Liver (tissue), 7 donors: ENCODE measurements at regions not wholly inside any gene's neighbourhood (a gene's known extent, or its start where the extent isn't known, plus 50 kb on each side); places are given as distances from the start of the nearest gene placed in this dataset.

Experiments used
- DNase-seq: peaks from one replicate; pipeline ENCODE4 v3.0.0-alpha.2; 2017; ENCODE audit warnings: low spot score
- H3K27ac ChIP-seq, 2 donors: one replicate each; pipeline ENCODE4 v1.7.0; 2013; ENCODE audit warnings: inconsistent platforms in 2 of 2, low read length in 2 of 2, control low read depth in 1 of 2, low read depth in 1 of 2, mild to moderate bottlenecking in 1 of 2
- H3K27me3 ChIP-seq, 4 donors: one replicate each; pipeline versions ENCODE4 v1.6.1 to v1.7.0; 2013; ENCODE audit warnings: low read length in 3 of 4, inconsistent platforms in 1 of 4, mild to moderate bottlenecking in 1 of 4, moderate library complexity in 1 of 4; ENCODE audit not compliant: control insufficient read depth in 4 of 4, insufficient read depth in 4 of 4
- H3K36me3 ChIP-seq, 4 donors: one replicate each; pipeline versions ENCODE4 v1.6.1 to v1.7.0; 2013; ENCODE audit warnings: low read length in 3 of 4, mild to moderate bottlenecking in 3 of 4, low read depth in 1 of 4, moderate library complexity in 1 of 4; ENCODE audit not compliant: control insufficient read depth in 4 of 4, insufficient read depth in 3 of 4
- H3K4me1 ChIP-seq, 4 donors: one replicate each; pipeline versions ENCODE4 v1.6.1 to v1.7.0; 2013; ENCODE audit warnings: low read length in 3 of 4, mild to moderate bottlenecking in 3 of 4, moderate library complexity in 1 of 4; ENCODE audit not compliant: control insufficient read depth in 4 of 4, insufficient read depth in 4 of 4
- H3K4me3 ChIP-seq, 3 donors: one replicate each; pipeline versions ENCODE4 v1.6.1 to v1.7.0; 2013; ENCODE audit warnings: low read length in 3 of 3, control low read depth in 1 of 3, low read depth in 1 of 3, mild to moderate bottlenecking in 1 of 3
- H3K9ac ChIP-seq, 2 donors: one replicate each; pipeline ENCODE4 v1.7.0; 2013; ENCODE audit warnings: low read length in 2 of 2, mild to moderate bottlenecking in 2 of 2, moderate library complexity in 2 of 2, control low read depth in 1 of 2, low read depth in 1 of 2
- H3K9me3 ChIP-seq, 4 donors: one replicate each; pipeline versions ENCODE4 v1.6.1 to v1.7.0; 2013; ENCODE audit warnings: low read length in 3 of 4; ENCODE audit not compliant: control insufficient read depth in 4 of 4
- EGR1 ChIP-seq, 2 donors: IDR thresholded peaks; 2 replicates each; pipeline ENCODE4 v1.6.1; 2016 to 2018; ENCODE audit warnings: antibody characterized with exemption in 2 of 2, low read depth in 2 of 2
- FOXA1 ChIP-seq: IDR thresholded peaks from 2 replicates; pipeline ENCODE4 v1.6.1; 2016; ENCODE audit warnings: antibody characterized with exemption
- FOXA2 ChIP-seq: IDR thresholded peaks from 2 replicates; pipeline ENCODE4 v1.6.1; 2016; ENCODE audit warnings: antibody characterized with exemption
- GABPA ChIP-seq, 2 donors: IDR thresholded peaks in 1 of 2; conservative IDR thresholded peaks in 1 of 2; 2 replicates each; pipeline ENCODE4 v1.6.1; 2016; ENCODE audit warnings: antibody characterized with exemption in 2 of 2, mild to moderate bottlenecking in 1 of 2, moderate library complexity in 1 of 2
- HNF4A ChIP-seq, 2 donors: conservative IDR thresholded peaks; 2 replicates each; pipeline ENCODE4 v1.6.1; 2016; ENCODE audit warnings: antibody characterized with exemption in 2 of 2, mild to moderate bottlenecking in 2 of 2
- HNF4G ChIP-seq: IDR thresholded peaks from 2 replicates; pipeline ENCODE4 v1.6.1; 2016; ENCODE audit warnings: antibody characterized with exemption
- JUND ChIP-seq, 2 donors: IDR thresholded peaks; 2 replicates each; pipeline ENCODE4 v1.6.1; 2016; ENCODE audit warnings: antibody characterized with exemption in 2 of 2
- NR2F2 ChIP-seq: IDR thresholded peaks from 2 replicates; pipeline ENCODE4 v1.6.1; 2016; ENCODE audit warnings: antibody characterized with exemption
- RAD21 ChIP-seq, 2 donors: IDR thresholded peaks; 2 replicates each; pipeline ENCODE4 v1.6.1; 2016; ENCODE audit warnings: antibody characterized with exemption in 2 of 2, mild to moderate bottlenecking in 2 of 2
- RXRA ChIP-seq, 2 donors: IDR thresholded peaks; 2 replicates each; pipeline ENCODE4 v1.6.1; 2017 to 2018; ENCODE audit warnings: antibody characterized with exemption in 2 of 2, mild to moderate bottlenecking in 1 of 2
- SP1 ChIP-seq: IDR thresholded peaks from 2 replicates; pipeline ENCODE4 v1.6.1; 2018; ENCODE audit warnings: antibody characterized with exemption, mild to moderate bottlenecking
- YY1 ChIP-seq: IDR thresholded peaks from 2 replicates; pipeline ENCODE4 v1.6.1; 2016; ENCODE audit warnings: antibody characterized with exemption, mild to moderate bottlenecking
- WGBS: extraction: QIAGEN DNeasy Blood & Tissue Kit; methylation state at CpG from one replicate; pipeline ENCODE4 v1.1.7; 2013; 5-methylcytosine and 5-hydroxymethylcytosine counted together
- TF ChIP-seq, protein P1 (sequence below): IDR thresholded peaks from 2 replicates; pipeline ENCODE4 v1.6.1; 2016; ENCODE audit warnings: antibody characterized with exemption
- TF ChIP-seq, protein P2 (sequence below): IDR thresholded peaks from 2 replicates; pipeline ENCODE4 v1.6.1; 2016; ENCODE audit warnings: antibody characterized with exemption, mild to moderate bottlenecking
- TF ChIP-seq, protein P3 (sequence below): IDR thresholded peaks from 2 replicates; pipeline ENCODE4 v1.6.1; 2016; ENCODE audit warnings: antibody characterized with exemption
- donor health status: healthy.
- donor health status: healthy.
- donor health status: healthy.
- donor health status: healthy.

DNA sequence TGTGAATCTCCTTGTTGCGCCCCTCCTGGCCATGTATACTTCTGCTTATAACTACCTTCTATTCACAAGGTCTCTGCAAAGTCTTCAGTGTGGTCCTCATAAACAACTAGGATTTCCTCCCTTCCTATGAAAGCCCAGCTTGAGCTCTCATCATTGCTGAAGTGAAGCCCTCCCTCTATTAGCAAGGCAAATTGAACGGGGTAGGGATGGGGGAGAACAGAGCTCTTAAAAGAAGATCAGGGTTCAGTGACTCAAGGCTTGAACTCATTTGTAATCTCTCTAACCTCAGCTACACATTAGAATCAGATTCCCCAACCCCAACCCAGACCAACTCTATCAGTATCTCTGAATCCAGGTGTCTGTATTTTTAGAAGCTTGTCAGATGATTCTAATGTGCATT, 88.3 kb upstream of the ST8SIA2 start:
- Histone ChIP-seq H3K4me3 (no peak overlapping the region), H3K4me1 (no peaks in the 10 kb centered on the region), H3K27me3 (peaks cover 0 to 8% (median 4%) of the 10 kb centered on the region in 4 donors), H3K9ac (no peak overlapping the region), H3K27ac (no peak overlapping the region), H3K9me3 (no peaks in the 10 kb centered on the region), H3K36me3 (no peaks in the 10 kb centered on the region)
- no peak for DNase-seq
- 58% methylated on average over 2 of the region's 2 CpGs for WGBS
- TF ChIP-seq, protein P1, sequence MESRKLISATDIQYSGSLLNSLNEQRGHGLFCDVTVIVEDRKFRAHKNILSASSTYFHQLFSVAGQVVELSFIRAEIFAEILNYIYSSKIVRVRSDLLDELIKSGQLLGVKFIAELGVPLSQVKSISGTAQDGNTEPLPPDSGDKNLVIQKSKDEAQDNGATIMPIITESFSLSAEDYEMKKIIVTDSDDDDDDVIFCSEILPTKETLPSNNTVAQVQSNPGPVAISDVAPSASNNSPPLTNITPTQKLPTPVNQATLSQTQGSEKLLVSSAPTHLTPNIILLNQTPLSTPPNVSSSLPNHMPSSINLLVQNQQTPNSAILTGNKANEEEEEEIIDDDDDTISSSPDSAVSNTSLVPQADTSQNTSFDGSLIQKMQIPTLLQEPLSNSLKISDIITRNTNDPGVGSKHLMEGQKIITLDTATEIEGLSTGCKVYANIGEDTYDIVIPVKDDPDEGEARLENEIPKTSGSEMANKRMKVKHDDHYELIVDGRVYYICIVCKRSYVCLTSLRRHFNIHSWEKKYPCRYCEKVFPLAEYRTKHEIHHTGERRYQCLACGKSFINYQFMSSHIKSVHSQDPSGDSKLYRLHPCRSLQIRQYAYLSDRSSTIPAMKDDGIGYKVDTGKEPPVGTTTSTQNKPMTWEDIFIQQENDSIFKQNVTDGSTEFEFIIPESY, result no peak
- TF ChIP-seq YY1 (no peak), RXRA (IDR thresholded peaks at IDR 0.05) (no peak), JUND (IDR thresholded peaks at IDR 0.05) (no peak), EGR1 (IDR thresholded peaks at IDR 0.05; ENCODE audit: low read depth in 2 of 2) (no peak), SP1 (no peak), RAD21 (IDR thresholded peaks at IDR 0.05) (no peak)
- TF ChIP-seq, protein P2, sequence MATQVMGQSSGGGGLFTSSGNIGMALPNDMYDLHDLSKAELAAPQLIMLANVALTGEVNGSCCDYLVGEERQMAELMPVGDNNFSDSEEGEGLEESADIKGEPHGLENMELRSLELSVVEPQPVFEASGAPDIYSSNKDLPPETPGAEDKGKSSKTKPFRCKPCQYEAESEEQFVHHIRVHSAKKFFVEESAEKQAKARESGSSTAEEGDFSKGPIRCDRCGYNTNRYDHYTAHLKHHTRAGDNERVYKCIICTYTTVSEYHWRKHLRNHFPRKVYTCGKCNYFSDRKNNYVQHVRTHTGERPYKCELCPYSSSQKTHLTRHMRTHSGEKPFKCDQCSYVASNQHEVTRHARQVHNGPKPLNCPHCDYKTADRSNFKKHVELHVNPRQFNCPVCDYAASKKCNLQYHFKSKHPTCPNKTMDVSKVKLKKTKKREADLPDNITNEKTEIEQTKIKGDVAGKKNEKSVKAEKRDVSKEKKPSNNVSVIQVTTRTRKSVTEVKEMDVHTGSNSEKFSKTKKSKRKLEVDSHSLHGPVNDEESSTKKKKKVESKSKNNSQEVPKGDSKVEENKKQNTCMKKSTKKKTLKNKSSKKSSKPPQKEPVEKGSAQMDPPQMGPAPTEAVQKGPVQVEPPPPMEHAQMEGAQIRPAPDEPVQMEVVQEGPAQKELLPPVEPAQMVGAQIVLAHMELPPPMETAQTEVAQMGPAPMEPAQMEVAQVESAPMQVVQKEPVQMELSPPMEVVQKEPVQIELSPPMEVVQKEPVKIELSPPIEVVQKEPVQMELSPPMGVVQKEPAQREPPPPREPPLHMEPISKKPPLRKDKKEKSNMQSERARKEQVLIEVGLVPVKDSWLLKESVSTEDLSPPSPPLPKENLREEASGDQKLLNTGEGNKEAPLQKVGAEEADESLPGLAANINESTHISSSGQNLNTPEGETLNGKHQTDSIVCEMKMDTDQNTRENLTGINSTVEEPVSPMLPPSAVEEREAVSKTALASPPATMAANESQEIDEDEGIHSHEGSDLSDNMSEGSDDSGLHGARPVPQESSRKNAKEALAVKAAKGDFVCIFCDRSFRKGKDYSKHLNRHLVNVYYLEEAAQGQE, result no peak

DNA sequence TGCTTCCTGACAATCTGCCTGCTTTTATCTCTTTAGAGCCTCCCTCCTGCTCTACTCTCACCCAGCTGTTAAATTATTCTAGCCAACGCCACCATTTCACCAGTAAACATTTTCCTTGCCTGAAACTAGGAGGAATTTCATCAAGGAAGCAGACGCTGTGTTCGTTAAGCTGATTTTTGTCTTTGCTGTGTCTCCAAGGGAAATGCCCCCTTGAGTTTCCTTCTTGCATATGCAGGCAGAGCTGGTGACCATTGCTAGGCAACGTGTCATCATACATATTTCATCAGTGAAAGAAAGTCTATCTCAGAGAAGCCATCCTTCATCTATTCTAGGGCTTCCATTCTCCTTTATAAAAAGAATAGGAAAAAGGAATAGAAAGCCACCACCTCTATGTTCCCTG, 87.0 kb upstream of the ST8SIA2 start:
- peaks cover 0 to 8% (median 4%) of the 10 kb centered on the region in 4 donors for H3K27me3 ChIP-seq
- TF ChIP-seq HNF4A (conservative IDR thresholded peaks at IDR 0.05) (no peak), RAD21 (IDR thresholded peaks at IDR 0.05) (no peak), NR2F2 (no peak)
- no peak for DNase-seq

DNA sequence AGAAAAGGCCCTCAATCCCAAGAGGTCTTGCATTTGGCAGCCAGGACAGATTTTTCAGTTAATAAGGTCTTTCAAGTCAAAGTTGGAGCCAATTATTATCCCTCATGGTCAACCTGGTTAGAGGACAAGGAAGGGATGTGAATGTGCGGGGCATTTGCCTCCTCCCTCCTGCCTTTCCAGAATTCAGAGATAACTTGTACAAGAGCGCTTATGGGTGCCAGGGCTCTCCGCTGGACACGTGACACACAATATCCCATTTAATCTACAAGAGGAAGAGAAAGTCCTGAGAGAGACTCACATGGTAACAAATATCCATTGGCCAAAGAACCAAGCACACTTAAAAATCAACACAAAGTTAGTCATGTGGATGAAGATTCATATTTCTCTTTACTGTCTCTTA, 78.5 kb upstream of the ST8SIA2 start:
- DNase-seq, result no peak
- no peak overlapping the region for H3K4me3 ChIP-seq
- no peaks in the 10 kb centered on the region for H3K36me3 ChIP-seq
- peaks cover 0 to 5% (median 1%) of the 10 kb centered on the region in 4 donors for H3K27me3 ChIP-seq
- WGBS, result 84% methylated on average over 4 of the region's 4 CpGs
- no peak overlapping the region for H3K9ac ChIP-seq
- TF ChIP-seq, protein P2, result no peak
- TF ChIP-seq RAD21 (IDR thresholded peaks at IDR 0.05), result no peak
- no peak for TF ChIP-seq HNF4G
- no peak for TF ChIP-seq NR2F2
- TF ChIP-seq FOXA1, result no peak
- TF ChIP-seq, protein P3, sequence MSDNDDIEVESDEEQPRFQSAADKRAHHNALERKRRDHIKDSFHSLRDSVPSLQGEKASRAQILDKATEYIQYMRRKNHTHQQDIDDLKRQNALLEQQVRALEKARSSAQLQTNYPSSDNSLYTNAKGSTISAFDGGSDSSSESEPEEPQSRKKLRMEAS, result no peak
- no peak for TF ChIP-seq GABPA (IDR thresholded peaks at IDR 0.05 in 1 of 2, conservative IDR thresholded peaks at IDR 0.05 in 1 of 2)
- no peak for TF ChIP-seq FOXA2
- no peak for TF ChIP-seq YY1
- TF ChIP-seq, protein P1, result no peak
- no peak for TF ChIP-seq JUND (IDR thresholded peaks at IDR 0.05)
- H3K9me3 ChIP-seq, result peaks cover 0 to 4% (median 2%) of the 10 kb centered on the region in 4 donors
- no peaks in the 10 kb centered on the region for H3K4me1 ChIP-seq
- no peak overlapping the region for H3K27ac ChIP-seq

More for the DNA sequence above, 87.0 kb upstream of the ST8SIA2 start:
- H3K4me3 ChIP-seq, result no peak overlapping the region
- no peaks in the 10 kb centered on the region for H3K4me1 ChIP-seq
- H3K36me3 ChIP-seq, result no peaks in the 10 kb centered on the region
- no peak overlapping the region for H3K9ac ChIP-seq
- no peaks in the 10 kb centered on the region for H3K9me3 ChIP-seq
- WGBS, result 18% methylated on average over 4 of the region's 4 CpGs
- H3K27ac ChIP-seq, result no peak overlapping the region
